PC-3 (cell line): ENCODE measurements at regions not wholly inside any gene's neighbourhood (a gene's known extent, or its start where the extent isn't known, plus 50 kb on each side); places are given as distances from the start of the nearest gene placed in this dataset.

Experiments used
- ATAC-seq: fragments of 200-7000 bp; cut with Tn5 transposase; 2 replicates; pipeline ENCODE4 v1.9.1; 2020; ENCODE audit warnings: mild to moderate bottlenecking, moderate library complexity
- BruUV-seq: library from RNA; stranded (reverse); fragments of 400-500 nt; replicated peaks from 2 replicates; lab custom pipeline; 2021; lab: Mats Ljungman, UMichigan
- CTCF ChIA-PET: fragments of 300-600 bp; sonication (Branson Sonifier 250); formaldehyde crosslinking; loops from one replicate; lab custom pipeline; 2022; ENCODE audit warnings: antibody characterized with exemption; lab: Charles Lee
- POLR2A ChIA-PET: fragments of 300-600 bp; sonication (Branson Sonifier 250); formaldehyde crosslinking; loops from one replicate; lab custom pipeline; 2022; ENCODE audit warnings: antibody characterized with exemption; ENCODE audit not compliant: unreplicated experiment; lab: Charles Lee
- DNase-seq: peaks from one replicate; pipeline ENCODE4 v3.0.0-alpha.2; 2015
- H2AFZ ChIP-seq: fragments of 300-600 bp; sonication (generic); 2 replicates; pipeline ENCODE4 v1.6.0; 2016; ENCODE audit warnings: antibody characterized with exemption, low read length
- H3F3A ChIP-seq: fragments of 300-600 bp; sonication (generic); one replicate; pipeline ENCODE4 v1.6.0; 2017; ENCODE audit warnings: antibody characterized with exemption, low read length, control low read depth, mild to moderate bottlenecking; ENCODE audit not compliant: unreplicated experiment
- H3K27ac ChIP-seq: fragments of 300-600 bp; sonication (generic); 2 replicates; pipeline ENCODE4 v1.5.1; 2016; ENCODE audit warnings: mild to moderate bottlenecking, low read length
- H3K27me3 ChIP-seq: fragments of 300-600 bp; sonication (generic); 2 replicates; pipeline ENCODE4 v1.6.1; 2016; ENCODE audit warnings: low read length, mixed read lengths
- H3K36me3 ChIP-seq: fragments of 300-600 bp; sonication (generic); 2 replicates; pipeline ENCODE4 v1.6.1; 2016; ENCODE audit warnings: low read depth, mixed run types, low read length, mixed read lengths
- H3K4me1 ChIP-seq: fragments of 300-600 bp; sonication (generic); 2 replicates; pipeline ENCODE4 v1.5.1; 2016; ENCODE audit warnings: low read length; ENCODE audit not compliant: insufficient read depth
- H3K4me2 ChIP-seq: fragments of 300-600 bp; sonication (generic); 2 replicates; pipeline ENCODE4 v1.6.0; 2016; ENCODE audit warnings: low read length
- H3K4me3 ChIP-seq: fragments of 300-600 bp; sonication (generic); 2 replicates; pipeline ENCODE4 v1.5.1; 2016; ENCODE audit warnings: mild to moderate bottlenecking, low read length, mixed read lengths
- H3K79me2 ChIP-seq: fragments of 300-600 bp; sonication (generic); 2 replicates; pipeline ENCODE4 v1.6.1; 2017; ENCODE audit warnings: low read length, mixed read lengths
- H3K9ac ChIP-seq: fragments of 300-600 bp; sonication (generic); 2 replicates; pipeline ENCODE4 v1.6.0; 2016; ENCODE audit warnings: mild to moderate bottlenecking, low read length
- H3K9me2 ChIP-seq: fragments of 300-600 bp; sonication (generic); replicated peaks from 2 replicates; pipeline ENCODE4 v1.6.1; 2016; ENCODE audit warnings: mixed run types, low read length, mixed read lengths
- H3K9me3 ChIP-seq: fragments of 300-600 bp; sonication (generic); 2 replicates; pipeline ENCODE4 v1.6.1; 2016; ENCODE audit warnings: low read length, mixed read lengths
- H4K20me1 ChIP-seq: fragments of 300-600 bp; sonication (generic); 2 replicates; pipeline ENCODE4 v1.6.1; 2016; ENCODE audit warnings: low read length, mixed read lengths
- CTCF ChIP-seq: fragments of 300-600 bp; sonication (generic); conservative IDR thresholded peaks from 2 replicates; pipeline ENCODE4 v1.5.1; 2017; ENCODE audit warnings: antibody characterized with exemption, low read depth, mild to moderate bottlenecking, low read length
- EZH2 ChIP-seq: fragments of 300-600 bp; sonication (generic); IDR thresholded peaks from one replicate; pipeline ENCODE4 v1.6.1; 2017; ENCODE audit warnings: antibody characterized with exemption, mild to moderate bottlenecking, low read length; ENCODE audit not compliant: unreplicated experiment
- EZH2phosphoT487 ChIP-seq: fragments of 300-600 bp; sonication (generic); IDR thresholded peaks from 2 replicates; pipeline ENCODE4 v1.6.1; 2018; ENCODE audit warnings: mild to moderate bottlenecking, antibody characterized with exemption, low read length, borderline replicate concordance
- intact Hi-C: fragments of 100-400 bp; cut with micrococcal nuclease; formaldehyde crosslinking; loops from 2 replicates; pipeline ENCODE4 v1.9.0; 2023

- TF ChIP-seq CTCF = no peak
- no peak for TF ChIP-seq EZH2
- no peak for TF ChIP-seq EZH2phosphoT487
- H3K27ac ChIP-seq = no peak overlapping the region
- H3F3A ChIP-seq = no peaks in the 10 kb centered on the region
- no peaks in the 10 kb centered on the region for H3K9me2 ChIP-seq
- no peaks in the 10 kb centered on the region for H3K36me3 ChIP-seq
- ATAC-seq (no peak), DNase-seq (peak; percentile 56)
- intact Hi-C loops = no loop called here
- H3K9ac ChIP-seq = no peak overlapping the region
- peaks cover 4% of the 10 kb centered on the region; the same call in 1 of the 2 replicates for H3K4me1 ChIP-seq
- no peak overlapping the region for H3K4me2 ChIP-seq
- ChIA-PET POLR2A (no interaction called here), CTCF (no interaction called here)
- H3K4me3 ChIP-seq = no peak overlapping the region
- peaks cover 26% of the 10 kb centered on the region for H3K27me3 ChIP-seq
- no peaks in the 10 kb centered on the region for H3K9me3 ChIP-seq
- no peak overlapping the region for H2AFZ ChIP-seq
- H4K20me1 ChIP-seq = no peaks in the 10 kb centered on the region
- no peaks in the 10 kb centered on the region for H3K79me2 ChIP-seq
- BruUV-seq = no TSS peak
These were observed 57.5 kb upstream of the ACAN start for GRCh38 chr15:88745696-88746095.

GRCh38 chr15:88746451-88746850 lies 56.8 kb upstream of the ACAN start:
- no peaks in the 10 kb centered on the region for H3K9me3 ChIP-seq
- peaks cover 26% of the 10 kb centered on the region for H3K27me3 ChIP-seq
- H3K27ac ChIP-seq = no peak overlapping the region
- no peak for ATAC-seq
- no peaks in the 10 kb centered on the region for H3K79me2 ChIP-seq
- intact Hi-C loops = no loop called here
- H4K20me1 ChIP-seq = no peaks in the 10 kb centered on the region
- H3F3A ChIP-seq = no peaks in the 10 kb centered on the region
- no peak overlapping the region for H3K4me3 ChIP-seq
- H3K4me2 ChIP-seq = no peak overlapping the region
- CTCF ChIA-PET = no interaction called here
- POLR2A ChIA-PET = no interaction called here
- H3K36me3 ChIP-seq = no peaks in the 10 kb centered on the region
- peaks cover 4% of the 10 kb centered on the region; the same call in 1 of the 2 replicates for H3K4me1 ChIP-seq
- BruUV-seq = no TSS peak
- TF ChIP-seq CTCF (no peak), EZH2 (no peak), EZH2phosphoT487 (no peak)
- H2AFZ ChIP-seq = no peak overlapping the region
- DNase-seq = no peak
- H3K9me2 ChIP-seq = no peaks in the 10 kb centered on the region
- no peak overlapping the region for H3K9ac ChIP-seq

GRCh38 chr15:88747111-88747510 lies 56.1 kb upstream of the ACAN start:
- Histone ChIP-seq H3K36me3 (no peaks in the 10 kb centered on the region), H4K20me1 (no peaks in the 10 kb centered on the region), H3K79me2 (no peaks in the 10 kb centered on the region), H3K9ac (no peak overlapping the region), H3K9me3 (no peaks in the 10 kb centered on the region), H3K4me1 (peaks cover 4% of the 10 kb centered on the region; the same call in 1 of the 2 replicates), H3K27me3 (peaks cover 26% of the 10 kb centered on the region), H2AFZ (no peak overlapping the region), H3F3A (no peaks in the 10 kb centered on the region), H3K4me3 (no peak overlapping the region), H3K27ac (no peak overlapping the region), H3K4me2 (no peak overlapping the region), H3K9me2 (no peaks in the 10 kb centered on the region)
- no peak for ATAC-seq
- CTCF ChIA-PET = no interaction called here
- DNase-seq = no peak
- intact Hi-C loops = no loop called here
- TF ChIP-seq EZH2phosphoT487 = no peak
- TF ChIP-seq CTCF = no peak
- TF ChIP-seq EZH2 = no peak
- no TSS peak for BruUV-seq
- POLR2A ChIA-PET = no interaction called here
